Neural cell (in vitro differentiated cells): ENCODE measurements at regions not wholly inside any gene's neighbourhood (a gene's known extent, or its start where the extent isn't known, plus 50 kb on each side); places are given as distances from the start of the nearest gene placed in this dataset.

Source experiments
- H2AFZ ChIP-seq: fragments of 200-600, 300-800 bp; sonication (generic), shearing (Covaris generic); 2 replicates; pipeline ENCODE4 v1.6.0; 2014; ENCODE audit warnings: low read depth, mild to moderate bottlenecking, antibody characterized with exemption, low read length, moderate library complexity
- H3F3A ChIP-seq: fragments of 200-600 bp; shearing (Covaris generic); 2 replicates; pipeline ENCODE4 v1.6.1; 2016; ENCODE audit warnings: mild to moderate bottlenecking, moderate library complexity, mixed read lengths, antibody characterized with exemption, low read length; ENCODE audit not compliant: insufficient read depth, poor library complexity, severe bottlenecking
- H3K27ac ChIP-seq: fragments of 200-600, 300-800 bp; sonication (generic), shearing (Covaris generic); 2 replicates; pipeline ENCODE4 v1.5.1; 2014; ENCODE audit warnings: mild to moderate bottlenecking, low read length, moderate library complexity
- H3K27me3 ChIP-seq: fragments of 300-800, 200-600 bp; sonication (generic), shearing (Covaris generic); 2 replicates; pipeline ENCODE4 v1.6.0; 2014; ENCODE audit warnings: mild to moderate bottlenecking, low read depth, low read length, moderate library complexity; ENCODE audit not compliant: insufficient read depth
- H3K36me3 ChIP-seq: fragments of 300-800, 200-600 bp; sonication (generic), shearing (Covaris generic); 2 replicates; pipeline ENCODE4 v1.5.1; 2014; ENCODE audit warnings: mild to moderate bottlenecking, antibody characterized with exemption, low read length, moderate library complexity; ENCODE audit not compliant: insufficient read depth
- H3K4me2 ChIP-seq: fragments of 300-800, 200-600 bp; sonication (generic), shearing (Covaris generic); 2 replicates; pipeline ENCODE4 v1.6.0; 2014; ENCODE audit warnings: mild to moderate bottlenecking, low read length
- H3K4me3 ChIP-seq: fragments of 300-800, 200-600 bp; sonication (generic), shearing (Covaris generic); 2 replicates; pipeline ENCODE4 v1.5.1; 2014; ENCODE audit warnings: mild to moderate bottlenecking, low read length, moderate library complexity
- H3K79me2 ChIP-seq: fragments of 200-600 bp; shearing (Covaris generic); replicated peaks from 2 replicates; pipeline ENCODE4 v1.6.0; 2014; ENCODE audit warnings: mild to moderate bottlenecking, low read length, moderate library complexity; ENCODE audit not compliant: insufficient read depth
- H3K9ac ChIP-seq: fragments of 300-800, 200-600 bp; sonication (generic), shearing (Covaris generic); 2 replicates; pipeline ENCODE4 v1.6.1; 2016; ENCODE audit warnings: mild to moderate bottlenecking, low read length, mixed read lengths
- H3K9me2 ChIP-seq: fragments of 200-600 bp; shearing (Covaris generic); 2 replicates; pipeline ENCODE4 v1.6.1; 2016; ENCODE audit warnings: mild to moderate bottlenecking, low read length, mixed read lengths; ENCODE audit not compliant: insufficient read depth
- H3K9me3 ChIP-seq: fragments of 200-600, 300-800 bp; sonication (generic), shearing (Covaris generic); 2 replicates; pipeline ENCODE4 v1.6.1; 2016; ENCODE audit warnings: mild to moderate bottlenecking, mixed run types, low read length, moderate library complexity, mixed read lengths
- H4K20me1 ChIP-seq: fragments of 200-600 bp; shearing (Covaris generic); 2 replicates; pipeline ENCODE4 v1.6.1; 2016; ENCODE audit warnings: mild to moderate bottlenecking, mixed run types; ENCODE audit not compliant: insufficient read depth
- CTCF ChIP-seq: fragments of 450-650 bp; IDR thresholded peaks from 2 replicates; pipeline ENCODE4 v1.5.1; 2014; ENCODE audit warnings: antibody characterized with exemption, mild to moderate bottlenecking, moderate library complexity; ENCODE audit not compliant: poor library complexity, severe bottlenecking
- EP300 ChIP-seq: fragments of 450-650 bp; conservative IDR thresholded peaks from 2 replicates; pipeline ENCODE4 v1.6.1; 2014; ENCODE audit warnings: antibody characterized with exemption, mild to moderate bottlenecking, moderate library complexity; ENCODE audit not compliant: poor library complexity, severe bottlenecking
- EZH2 ChIP-seq: fragments of 200-600, 300-800 bp; shearing (Covaris generic), sonication (generic); IDR thresholded peaks from 2 replicates; pipeline ENCODE4 v1.6.1; 2014; ENCODE audit warnings: antibody characterized with exemption, low read length, borderline replicate concordance, mild to moderate bottlenecking; ENCODE audit not compliant: insufficient read depth, poor library complexity, severe bottlenecking
- MXI1 ChIP-seq: fragments of 450-650 bp; conservative IDR thresholded peaks from 2 replicates; pipeline ENCODE4 v1.6.1; 2014; ENCODE audit warnings: antibody characterized with exemption, mild to moderate bottlenecking; ENCODE audit not compliant: poor library complexity, severe bottlenecking
- POLR2AphosphoS5 ChIP-seq: IDR thresholded peaks from 2 replicates; pipeline ENCODE4 v1.6.1; 2012
- RAD21 ChIP-seq: fragments of 450-650 bp; conservative IDR thresholded peaks from 2 replicates; pipeline ENCODE4 v1.6.1; 2014; ENCODE audit warnings: antibody characterized with exemption, mild to moderate bottlenecking, moderate library complexity
- REST ChIP-seq: IDR thresholded peaks from 2 replicates; pipeline ENCODE4 v1.6.1; 2012; ENCODE audit warnings: borderline replicate concordance
- SMC3 ChIP-seq: fragments of 450-650 bp; conservative IDR thresholded peaks from 2 replicates; pipeline ENCODE4 v1.6.1; 2014; ENCODE audit warnings: antibody characterized with exemption, mild to moderate bottlenecking, moderate library complexity; ENCODE audit not compliant: poor library complexity
- TAF1 ChIP-seq: IDR thresholded peaks from 2 replicates; pipeline ENCODE4 v1.6.1; 2012; ENCODE audit warnings: low read depth

GRCh38 chr12:84072961-84073360 lies 839.6 kb downstream of the SLC6A15 start:
- Histone ChIP-seq H3K27me3 (no peaks in the 10 kb centered on the region), H3K79me2 (no peaks in the 10 kb centered on the region), H3K27ac (no peak overlapping the region), H3F3A (no peaks in the 10 kb centered on the region), H4K20me1 (no peaks in the 10 kb centered on the region), H2AFZ (no peak overlapping the region), H3K9me3 (no peaks in the 10 kb centered on the region), H3K4me3 (no peak overlapping the region), H3K4me2 (no peak overlapping the region), H3K36me3 (no peaks in the 10 kb centered on the region), H3K9ac (no peak overlapping the region), H3K9me2 (no peaks in the 10 kb centered on the region)
- TF ChIP-seq SMC3 (no peak), CTCF (no peak), RAD21 (no peak), TAF1 (no peak), EZH2 (no peak), EP300 (no peak), MXI1 (no peak), REST (no peak), POLR2AphosphoS5 (no peak)

- Histone ChIP-seq H3K27ac (no peak overlapping the region), H4K20me1 (no peaks in the 10 kb centered on the region), H3F3A (no peaks in the 10 kb centered on the region), H3K27me3 (no peaks in the 10 kb centered on the region), H3K4me3 (no peak overlapping the region), H3K4me2 (no peak overlapping the region), H3K9me3 (no peaks in the 10 kb centered on the region), H2AFZ (no peak overlapping the region), H3K9me2 (no peaks in the 10 kb centered on the region), H3K79me2 (no peaks in the 10 kb centered on the region), H3K36me3 (no peaks in the 10 kb centered on the region), H3K9ac (no peak overlapping the region)
- no peak for TF ChIP-seq REST
- TF ChIP-seq CTCF: no peak
These were observed 842.3 kb downstream of the SLC6A15 start for GRCh38 chr12:84070292-84070691.
